ENCODE measurements at regions not wholly inside any gene's neighbourhood (a gene's known extent, or its start where the extent isn't known, plus 50 kb on each side); places are given as distances from the start of the nearest gene placed in this dataset.

DNA sequence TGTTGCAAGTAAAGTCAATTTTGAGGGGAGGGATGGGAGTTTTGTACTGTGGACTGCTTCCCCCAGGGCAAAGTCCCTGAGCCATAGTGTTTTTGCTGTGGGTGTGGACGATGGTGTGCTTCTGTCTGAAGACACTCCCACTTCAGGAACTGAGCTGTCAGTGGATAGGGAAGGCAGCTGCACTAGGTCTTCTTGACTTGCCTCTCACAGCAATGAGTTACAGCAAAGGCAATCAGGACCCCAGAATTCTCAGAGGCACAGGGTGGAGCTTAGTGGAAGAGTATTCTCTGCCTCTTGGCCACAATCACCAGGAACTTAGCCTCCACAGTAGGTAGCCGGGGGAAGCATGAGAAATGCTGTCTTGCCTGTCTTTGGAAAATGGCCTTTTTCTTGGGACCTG lies 1416.6 kb upstream of the MIR17HG start:
- no peaks in the 10 kb centered on the region for H3K4me1 ChIP-seq (ENCODE audit: insufficient read depth, low read length)
- H3K4me3 ChIP-seq (ENCODE audit: low read length) = no peak overlapping the region
- no peaks in the 10 kb centered on the region for H3K9me3 ChIP-seq (ENCODE audit: low read depth, low read length)
- no peaks in the 10 kb centered on the region for H3K27me3 ChIP-seq (ENCODE audit: insufficient read depth, low read length)

GRCh38 chr13:89932902-89933301 lies 1414.6 kb upstream of the MIR17HG start:
- Histone ChIP-seq H3K4me3 (ENCODE audit: low read length) (no peak overlapping the region), H3K27me3 (ENCODE audit: insufficient read depth, low read length) (no peaks in the 10 kb centered on the region), H3K9me3 (ENCODE audit: low read depth, low read length) (no peaks in the 10 kb centered on the region), H3K4me1 (ENCODE audit: insufficient read depth, low read length) (no peaks in the 10 kb centered on the region)

DNA sequence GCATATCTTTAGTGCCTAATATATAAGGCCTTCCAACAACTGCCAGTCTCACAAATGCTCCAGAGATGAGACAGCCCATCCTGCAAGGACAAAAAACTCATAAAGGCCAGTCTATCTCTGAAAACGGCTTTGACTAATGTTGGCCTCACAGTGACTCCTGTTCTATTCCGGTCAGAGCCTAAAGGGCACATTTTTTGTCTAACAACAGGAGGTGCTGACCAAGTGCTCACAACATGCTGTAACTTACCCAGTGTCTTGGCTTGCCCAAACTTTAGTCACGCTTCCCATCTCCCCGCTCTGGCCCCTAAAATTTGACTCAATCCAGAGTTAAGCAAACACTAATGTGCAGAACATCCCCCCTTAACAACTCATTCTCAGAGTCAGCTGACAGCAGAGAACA lies 1411.2 kb upstream of the MIR17HG start:
- Histone ChIP-seq H3K27me3 (ENCODE audit: insufficient read depth, low read length) (no peaks in the 10 kb centered on the region), H3K4me3 (ENCODE audit: low read length) (no peak overlapping the region), H3K4me1 (ENCODE audit: insufficient read depth, low read length) (no peaks in the 10 kb centered on the region), H3K9me3 (ENCODE audit: low read depth, low read length) (peaks cover 3% of the 10 kb centered on the region)

GRCh38 chr13:89937420-89937819 lies 1410.1 kb upstream of the MIR17HG start:
- Histone ChIP-seq H3K9me3 (ENCODE audit: low read depth, low read length) (peaks cover 3% of the 10 kb centered on the region), H3K4me3 (ENCODE audit: low read length) (no peak overlapping the region), H3K27me3 (ENCODE audit: insufficient read depth, low read length) (no peaks in the 10 kb centered on the region), H3K4me1 (ENCODE audit: insufficient read depth, low read length) (no peaks in the 10 kb centered on the region)

DNA sequence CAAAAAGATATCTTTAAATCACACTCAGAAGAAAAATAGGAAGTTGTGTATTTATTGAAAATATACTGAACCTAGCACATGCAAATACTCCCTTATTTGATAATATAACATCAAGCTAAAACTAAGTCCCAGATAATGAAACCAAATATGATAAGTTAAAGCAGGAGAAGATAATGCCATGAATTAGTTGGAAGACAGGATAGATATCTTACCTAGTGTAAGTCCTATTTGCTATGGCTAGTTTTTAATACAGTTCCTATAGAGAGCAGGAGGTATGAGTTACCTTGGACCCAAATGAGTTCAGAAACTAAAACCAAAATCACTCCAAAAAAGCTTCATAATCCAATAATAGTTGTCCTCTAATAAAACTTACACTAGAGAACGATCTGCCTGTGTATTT lies 1407.1 kb upstream of the MIR17HG start:
- no peaks in the 10 kb centered on the region for H3K27me3 ChIP-seq (ENCODE audit: insufficient read depth, low read length)
- H3K9me3 ChIP-seq (ENCODE audit: low read depth, low read length) = peaks cover 9% of the 10 kb centered on the region
- no peaks in the 10 kb centered on the region for H3K4me1 ChIP-seq (ENCODE audit: insufficient read depth, low read length)
- no peak overlapping the region for H3K4me3 ChIP-seq (ENCODE audit: low read length)

GRCh38 chr13:89943139-89943538 lies 1404.3 kb upstream of the MIR17HG start:
- Histone ChIP-seq H3K4me3 (ENCODE audit: low read length) (no peak overlapping the region), H3K9me3 (ENCODE audit: low read depth, low read length) (peaks cover 14% of the 10 kb centered on the region), H3K27me3 (ENCODE audit: insufficient read depth, low read length) (no peaks in the 10 kb centered on the region), H3K4me1 (ENCODE audit: insufficient read depth, low read length) (no peaks in the 10 kb centered on the region)

GRCh38 chr13:89950225-89950624 lies 1397.3 kb upstream of the MIR17HG start:
- peaks cover 4% of the 10 kb centered on the region for H3K9me3 ChIP-seq (ENCODE audit: low read depth, low read length)
- no peak overlapping the region for H3K4me3 ChIP-seq (ENCODE audit: low read length)
- no peaks in the 10 kb centered on the region for H3K27me3 ChIP-seq (ENCODE audit: insufficient read depth, low read length)
- H3K4me1 ChIP-seq (ENCODE audit: insufficient read depth, low read length) = no peaks in the 10 kb centered on the region

- Histone ChIP-seq H3K9me3 (ENCODE audit: low read depth, low read length) (peaks cover 4% of the 10 kb centered on the region), H3K27me3 (ENCODE audit: insufficient read depth, low read length) (no peaks in the 10 kb centered on the region), H3K4me1 (ENCODE audit: insufficient read depth, low read length) (no peaks in the 10 kb centered on the region), H3K4me3 (ENCODE audit: low read length) (no peak overlapping the region)
These were observed 1396.1 kb upstream of the MIR17HG start for GRCh38 chr13:89951341-89951740.

DNA sequence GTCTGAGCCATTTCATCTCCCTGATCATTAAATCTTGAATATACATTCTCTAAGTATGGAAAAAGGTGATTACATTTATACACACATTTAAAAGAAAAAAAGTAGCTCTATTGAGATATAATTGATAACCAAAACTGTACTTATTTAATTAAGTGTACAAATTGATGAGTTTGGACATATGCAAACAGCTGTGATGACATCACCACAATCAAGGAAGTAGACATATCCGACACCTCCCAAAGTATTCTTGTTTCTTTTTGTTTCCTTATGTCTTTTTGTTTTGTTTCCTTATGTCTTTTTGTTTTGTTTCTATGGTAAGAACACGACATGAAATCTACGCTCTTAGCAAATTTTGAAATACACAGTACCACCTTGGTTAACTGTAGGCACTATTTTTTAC lies 1393.9 kb upstream of the MIR17HG start:
- Histone ChIP-seq H3K9me3 (ENCODE audit: low read depth, low read length) (no peaks in the 10 kb centered on the region), H3K4me1 (ENCODE audit: insufficient read depth, low read length) (no peaks in the 10 kb centered on the region), H3K4me3 (ENCODE audit: low read length) (no peak overlapping the region), H3K27me3 (ENCODE audit: insufficient read depth, low read length) (no peaks in the 10 kb centered on the region)

DNA sequence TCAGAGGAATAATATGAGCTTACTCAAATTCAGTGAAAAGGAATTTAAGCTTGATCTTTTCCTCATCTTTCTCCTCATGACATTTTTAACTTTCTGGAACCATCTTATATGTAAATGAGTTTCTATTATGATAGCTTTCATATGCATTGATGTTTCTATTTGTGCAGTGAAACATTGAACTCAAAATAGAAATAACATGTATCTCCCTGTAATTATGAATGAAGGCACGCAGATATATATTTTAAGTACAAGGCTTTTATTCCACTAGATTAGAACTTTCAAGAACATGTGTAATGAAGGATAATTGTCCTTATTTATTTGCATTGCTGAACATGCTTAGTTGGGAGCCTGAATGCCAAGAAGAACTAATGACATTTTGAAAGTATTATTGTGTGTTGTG lies 1391.7 kb upstream of the MIR17HG start:
- Histone ChIP-seq H3K4me3 (ENCODE audit: low read length) (no peak overlapping the region), H3K9me3 (ENCODE audit: low read depth, low read length) (no peaks in the 10 kb centered on the region), H3K4me1 (ENCODE audit: insufficient read depth, low read length) (no peaks in the 10 kb centered on the region), H3K27me3 (ENCODE audit: insufficient read depth, low read length) (no peaks in the 10 kb centered on the region)

DNA sequence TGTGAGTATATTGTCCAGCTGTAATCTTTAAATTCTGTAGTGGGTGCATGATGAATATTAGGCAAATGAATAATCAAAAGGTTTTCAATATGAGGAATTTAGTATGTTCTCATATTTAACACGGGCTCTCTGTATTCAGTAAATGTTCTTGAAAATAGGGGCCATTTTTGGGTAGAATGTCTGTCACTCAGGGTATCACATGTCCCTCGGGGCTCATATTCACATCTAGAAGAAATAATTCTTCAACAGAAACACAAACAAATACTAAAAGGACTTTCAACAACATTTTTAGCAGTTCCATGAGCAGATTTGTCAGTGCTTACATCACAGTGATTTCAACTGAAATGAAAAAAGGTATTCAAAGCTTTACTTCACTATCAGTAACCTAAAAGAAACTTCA lies 1388.4 kb upstream of the MIR17HG start:
- Histone ChIP-seq H3K4me3 (ENCODE audit: low read length) (no peak overlapping the region), H3K27me3 (ENCODE audit: insufficient read depth, low read length) (no peaks in the 10 kb centered on the region), H3K4me1 (ENCODE audit: insufficient read depth, low read length) (no peaks in the 10 kb centered on the region), H3K9me3 (ENCODE audit: low read depth, low read length) (no peaks in the 10 kb centered on the region)

- peaks cover 5% of the 10 kb centered on the region for H3K4me1 ChIP-seq (ENCODE audit: insufficient read depth, low read length)
- no peaks in the 10 kb centered on the region for H3K27me3 ChIP-seq (ENCODE audit: insufficient read depth, low read length)
- H3K4me3 ChIP-seq (ENCODE audit: low read length) = no peak overlapping the region
- no peaks in the 10 kb centered on the region for H3K9me3 ChIP-seq (ENCODE audit: low read depth, low read length)
These were observed 1382.2 kb upstream of the MIR17HG start for GRCh38 chr13:89965252-89965651.

GRCh38 chr13:89966524-89966923 lies 1381.0 kb upstream of the MIR17HG start:
- peaks cover 5% of the 10 kb centered on the region for H3K4me1 ChIP-seq (ENCODE audit: insufficient read depth, low read length)
- H3K9me3 ChIP-seq (ENCODE audit: low read depth, low read length) = no peaks in the 10 kb centered on the region
- no peaks in the 10 kb centered on the region for H3K27me3 ChIP-seq (ENCODE audit: insufficient read depth, low read length)
- no peak overlapping the region for H3K4me3 ChIP-seq (ENCODE audit: low read length)

DNA sequence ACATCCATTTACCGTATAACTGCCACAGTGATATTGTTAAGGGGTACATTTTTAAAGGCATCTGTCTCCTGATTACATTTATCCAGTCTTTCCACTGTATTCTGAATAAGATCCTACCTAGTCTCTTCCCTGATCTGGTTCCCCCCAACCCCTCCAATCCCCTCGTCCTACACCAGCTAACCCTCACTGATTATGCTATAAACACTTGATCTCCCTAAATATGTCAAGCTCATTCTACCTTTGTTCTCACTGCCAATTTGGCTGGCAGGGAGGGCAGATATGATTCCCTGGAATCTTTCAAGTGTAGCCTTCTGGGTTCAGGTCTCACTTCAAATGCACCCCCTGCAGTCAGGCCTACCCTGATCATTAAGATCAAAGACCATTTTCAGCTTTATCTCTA lies 1379.8 kb upstream of the MIR17HG start:
- Histone ChIP-seq H3K27me3 (ENCODE audit: insufficient read depth, low read length) (no peaks in the 10 kb centered on the region), H3K4me3 (ENCODE audit: low read length) (no peak overlapping the region), H3K9me3 (ENCODE audit: low read depth, low read length) (no peaks in the 10 kb centered on the region), H3K4me1 (ENCODE audit: insufficient read depth, low read length) (peaks cover 5% of the 10 kb centered on the region)

DNA sequence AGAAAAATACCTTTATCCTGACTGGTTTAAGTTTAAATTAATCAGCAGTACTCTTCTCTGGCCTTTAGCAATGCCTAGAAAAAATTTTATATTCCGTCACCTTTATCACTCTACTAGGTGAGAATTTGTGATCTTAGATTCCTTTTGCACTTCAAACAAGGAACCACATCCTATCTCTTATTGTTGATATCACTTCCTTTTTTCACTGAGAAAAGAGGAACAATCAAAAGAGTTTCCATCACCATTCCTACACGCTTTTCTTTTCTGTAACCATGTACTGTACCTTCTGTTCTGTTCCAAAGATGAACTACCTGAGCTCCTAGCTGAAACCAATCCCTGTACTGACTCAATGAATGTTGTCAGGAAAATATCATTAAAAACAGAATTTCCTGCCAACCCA lies 1379.0 kb upstream of the MIR17HG start:
- H3K27me3 ChIP-seq (ENCODE audit: insufficient read depth, low read length) = no peaks in the 10 kb centered on the region
- H3K4me1 ChIP-seq (ENCODE audit: insufficient read depth, low read length) = peaks cover 5% of the 10 kb centered on the region
- no peak overlapping the region for H3K4me3 ChIP-seq (ENCODE audit: low read length)
- no peaks in the 10 kb centered on the region for H3K9me3 ChIP-seq (ENCODE audit: low read depth, low read length)

DNA sequence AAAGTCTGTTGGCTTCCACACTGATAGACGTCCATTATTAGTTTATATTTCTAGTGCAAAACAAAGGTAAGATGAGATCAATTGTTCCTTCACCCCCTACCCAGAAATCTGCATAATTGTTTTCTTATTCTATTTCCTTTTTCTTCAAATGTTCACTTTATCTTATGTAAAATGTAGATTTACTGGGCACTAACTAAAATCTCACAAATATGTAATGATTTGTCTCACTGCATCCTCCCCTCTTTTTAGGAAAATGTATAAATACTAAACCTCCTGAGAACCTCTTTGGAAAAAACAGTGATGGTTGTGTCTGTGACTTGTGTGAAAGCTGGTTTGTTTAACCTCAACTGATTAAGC lies 1377.2 kb upstream of the MIR17HG start:
- H3K4me1 ChIP-seq (ENCODE audit: insufficient read depth, low read length) = peaks cover 5% of the 10 kb centered on the region
- H3K27me3 ChIP-seq (ENCODE audit: insufficient read depth, low read length) = no peaks in the 10 kb centered on the region
- H3K9me3 ChIP-seq (ENCODE audit: low read depth, low read length) = no peaks in the 10 kb centered on the region
- no peak overlapping the region for H3K4me3 ChIP-seq (ENCODE audit: low read length)

- Histone ChIP-seq H3K27me3 (ENCODE audit: insufficient read depth, low read length) (no peaks in the 10 kb centered on the region), H3K4me3 (ENCODE audit: low read length) (no peak overlapping the region), H3K9me3 (ENCODE audit: low read depth, low read length) (no peaks in the 10 kb centered on the region), H3K4me1 (ENCODE audit: insufficient read depth, low read length) (peaks cover 4% of the 10 kb centered on the region)
These were observed 1370.3 kb upstream of the MIR17HG start for GRCh38 chr13:89977203-89977602.

Measured in mononuclear cell (primary cell).